ENCODE measurements at regions not wholly inside any gene's neighbourhood (a gene's known extent, or its start where the extent isn't known, plus 50 kb on each side); places are given as distances from the start of the nearest gene placed in this dataset.

- H3K27ac Mint-ChIP-seq, result peak overlapping the region; percentile 97 to 100 (median 99)
- no peaks in the 10 kb centered on the region for H3K9me3 Mint-ChIP-seq
- intact Hi-C loops (cut with micrococcal nuclease), result loop anchor here (10.0 kb wide), 2 partner anchors 133 to 433 kb away; partner anchors contain the start of gene HS3ST3B1 (in 1 of the 2)
- Histone ChIP-seq H3K27me3 (ENCODE audit: control insufficient read depth in 2 of 2, insufficient read depth in 2 of 2, low read length in 2 of 2) (no peaks in the 10 kb centered on the region), H3K4me3 (replicated peaks in 1 of 3; ENCODE audit: low read depth in 2 of 3, low read length in 3 of 3) (peak overlapping the region in 2 of 3 experiments; percentile 10 to 46), H3K36me3 (replicated peaks in 1 of 2; ENCODE audit: control insufficient read depth in 1 of 2, insufficient read depth in 2 of 2, low read length in 2 of 2) (no peaks in the 10 kb centered on the region), H2AFZ (ENCODE audit: insufficient read depth, low read depth, low read length, poor library complexity, severe bottlenecking) (no peak overlapping the region), H3K27ac (ENCODE audit: low read depth in 1 of 2, low read length in 2 of 2) (peak overlapping the region; percentile 89 to 90), H3K4me2 (replicated peaks; ENCODE audit: extremely low read depth, low read length, poor library complexity, severe bottlenecking) (peak overlapping the region; percentile 69), H3K4me1 (ENCODE audit: control insufficient read depth in 1 of 2, insufficient read depth in 2 of 2, low read length in 2 of 2) (peaks cover 42 to 46% of the 10 kb centered on the region in 2 donors), H4K20me1 (ENCODE audit: insufficient read depth, low read length) (no peaks in the 10 kb centered on the region), H3K9me3 (replicated peaks in 1 of 2; ENCODE audit: control insufficient read depth in 1 of 2, insufficient read depth in 1 of 2, low read length in 2 of 2) (no peaks in the 10 kb centered on the region), H3K79me2 (ENCODE audit: insufficient read depth, low read length) (no peaks in the 10 kb centered on the region), H3K9ac (ENCODE audit: insufficient read depth, low read length, poor library complexity, severe bottlenecking) (peak overlapping the region; percentile 60)
- peaks cover 0 to 3% (median 2%) of the 10 kb centered on the region in 3 donors for H3K27me3 Mint-ChIP-seq (ENCODE audit: low read depth in 3 of 3)
- TF ChIP-seq, protein P1, sequence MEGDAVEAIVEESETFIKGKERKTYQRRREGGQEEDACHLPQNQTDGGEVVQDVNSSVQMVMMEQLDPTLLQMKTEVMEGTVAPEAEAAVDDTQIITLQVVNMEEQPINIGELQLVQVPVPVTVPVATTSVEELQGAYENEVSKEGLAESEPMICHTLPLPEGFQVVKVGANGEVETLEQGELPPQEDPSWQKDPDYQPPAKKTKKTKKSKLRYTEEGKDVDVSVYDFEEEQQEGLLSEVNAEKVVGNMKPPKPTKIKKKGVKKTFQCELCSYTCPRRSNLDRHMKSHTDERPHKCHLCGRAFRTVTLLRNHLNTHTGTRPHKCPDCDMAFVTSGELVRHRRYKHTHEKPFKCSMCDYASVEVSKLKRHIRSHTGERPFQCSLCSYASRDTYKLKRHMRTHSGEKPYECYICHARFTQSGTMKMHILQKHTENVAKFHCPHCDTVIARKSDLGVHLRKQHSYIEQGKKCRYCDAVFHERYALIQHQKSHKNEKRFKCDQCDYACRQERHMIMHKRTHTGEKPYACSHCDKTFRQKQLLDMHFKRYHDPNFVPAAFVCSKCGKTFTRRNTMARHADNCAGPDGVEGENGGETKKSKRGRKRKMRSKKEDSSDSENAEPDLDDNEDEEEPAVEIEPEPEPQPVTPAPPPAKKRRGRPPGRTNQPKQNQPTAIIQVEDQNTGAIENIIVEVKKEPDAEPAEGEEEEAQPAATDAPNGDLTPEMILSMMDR (IDR thresholded peaks at IDR 0.05), result peak; percentile 78
- WGBS (ENCODE audit: insufficient coverage), result 13% methylated on average over 8 of the region's 12 CpGs
- H3K4me1 Mint-ChIP-seq, result peaks cover 49% of the 10 kb centered on the region
- peak overlapping the region; percentile 39 to 81 for H3K4me3 Mint-ChIP-seq
- H3K36me3 Mint-ChIP-seq, result no peaks in the 10 kb centered on the region
- peak; percentile 93 to 99 (median 98) for DNase-seq
Measured at GRCh38 chr17:14737984-14738651, 437.2 kb downstream of the HS3ST3B1 start.

- no peak overlapping the region for H2AFZ ChIP-seq (ENCODE audit: insufficient read depth, low read depth, low read length, poor library complexity, severe bottlenecking)
- Mint-ChIP-seq H3K27ac (peak overlapping the region in 5 of 7 donors; percentile 36 to 97 (median 69)), H3K36me3 (no peaks in the 10 kb centered on the region), H3K4me1 (peaks cover 62% of the 10 kb centered on the region), H3K27me3 (ENCODE audit: low read depth in 3 of 3) (peaks cover 0 to 3% (median 2%) of the 10 kb centered on the region in 3 donors), H3K4me3 (no peak overlapping the region), H3K9me3 (peaks cover 0 to 3% (median 0%) of the 10 kb centered on the region in 7 donors)
- H3K4me1 ChIP-seq (ENCODE audit: control insufficient read depth in 1 of 2, insufficient read depth in 2 of 2, low read length in 2 of 2), result peaks cover 47 to 60% of the 10 kb centered on the region in 2 donors
- no peaks in the 10 kb centered on the region for H3K79me2 ChIP-seq (ENCODE audit: insufficient read depth, low read length)
- no peaks in the 10 kb centered on the region for H3K36me3 ChIP-seq (replicated peaks in 1 of 2; ENCODE audit: control insufficient read depth in 1 of 2, insufficient read depth in 2 of 2, low read length in 2 of 2)
- H3K9ac ChIP-seq (ENCODE audit: insufficient read depth, low read length, poor library complexity, severe bottlenecking), result no peak overlapping the region
- TF ChIP-seq, protein P1 (IDR thresholded peaks at IDR 0.05), result no peak
- H3K4me3 ChIP-seq (replicated peaks in 1 of 3; ENCODE audit: low read depth in 2 of 3, low read length in 3 of 3), result no peak overlapping the region
- WGBS (ENCODE audit: insufficient coverage), result 100% methylated on average over 2 of the region's 6 CpGs
- DNase-seq, result no peak
- no peaks in the 10 kb centered on the region for H3K27me3 ChIP-seq (ENCODE audit: control insufficient read depth in 2 of 2, insufficient read depth in 2 of 2, low read length in 2 of 2)
- H4K20me1 ChIP-seq (ENCODE audit: insufficient read depth, low read length), result no peaks in the 10 kb centered on the region
- no peak overlapping the region for H3K27ac ChIP-seq (ENCODE audit: low read depth in 1 of 2, low read length in 2 of 2)
- intact Hi-C loops (cut with micrococcal nuclease), result loop anchor here (10.0 kb wide), 2 partner anchors 132 to 432 kb away; partner anchors contain the start of gene HS3ST3B1 (in 1 of the 2)
- no peak overlapping the region for H3K4me2 ChIP-seq (replicated peaks; ENCODE audit: extremely low read depth, low read length, poor library complexity, severe bottlenecking)
- no peaks in the 10 kb centered on the region for H3K9me3 ChIP-seq (replicated peaks in 1 of 2; ENCODE audit: control insufficient read depth in 1 of 2, insufficient read depth in 1 of 2, low read length in 2 of 2)
Measured at GRCh38 chr17:14736631-14737030, 435.8 kb downstream of the HS3ST3B1 start.
